Stimulated activated CD4-positive, alpha-beta T cell treated with anti-CD3 and anti-CD28 coated beads, Interleukin-4, amount 100 ng/mL, for 48 hours (primary cell): ENCODE measurements at regions not wholly inside any gene's neighbourhood (a gene's known extent, or its start where the extent isn't known, plus 50 kb on each side); places are given as distances from the start of the nearest gene placed in this dataset.

ENCODE experiments used
- DNase-seq, 2 donors: peaks; one replicate each; pipeline ENCODE4 v3.0.0-alpha.2; 2020; ENCODE audit warnings: low read depth in 2 of 2

DNA sequence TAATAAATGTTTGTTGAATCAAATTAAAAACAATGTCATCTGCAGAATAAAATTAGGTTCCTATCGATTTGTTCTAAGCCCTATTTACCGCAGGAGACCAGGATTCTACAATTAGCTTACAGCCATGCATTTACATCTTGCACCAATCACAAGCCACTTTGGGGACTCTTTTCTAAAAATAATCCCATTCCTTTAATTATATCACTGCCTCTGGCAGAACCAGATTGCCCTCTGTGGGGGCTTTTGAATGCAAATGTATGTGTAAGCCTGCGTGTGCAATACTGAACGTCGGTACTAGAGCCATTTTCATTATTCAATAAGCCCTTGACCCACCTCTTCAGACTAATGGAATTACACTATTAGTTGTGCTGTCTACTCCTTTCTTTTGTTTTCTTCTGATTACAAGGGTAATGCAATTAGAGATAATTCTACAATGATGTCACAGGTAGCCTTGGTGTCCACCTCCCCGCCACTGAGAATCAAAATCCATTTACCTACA lies 391.3 kb upstream of the XYLT1 start:
- DNase-seq: no peak

DNA sequence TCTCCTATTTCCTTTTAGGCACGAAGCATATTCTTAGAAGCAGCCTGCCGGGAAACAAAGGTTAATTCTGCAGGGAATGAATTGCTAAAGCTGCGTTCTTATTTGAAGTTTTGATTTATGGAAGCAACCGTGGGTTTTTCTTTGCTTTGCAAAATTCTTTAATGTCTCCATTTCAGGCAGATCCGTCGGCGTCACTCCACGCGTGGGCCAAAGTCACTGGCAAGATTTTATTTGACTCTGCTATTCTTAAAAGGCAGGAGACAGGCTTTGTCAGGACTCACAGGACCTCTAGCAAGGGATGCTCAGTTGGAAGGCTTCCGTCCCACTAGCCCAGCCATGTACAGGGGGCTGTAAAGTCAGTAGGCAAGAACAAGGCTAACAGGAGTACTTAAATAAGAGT lies 387.3 kb upstream of the XYLT1 start:
- DNase-seq: no peak

DNA sequence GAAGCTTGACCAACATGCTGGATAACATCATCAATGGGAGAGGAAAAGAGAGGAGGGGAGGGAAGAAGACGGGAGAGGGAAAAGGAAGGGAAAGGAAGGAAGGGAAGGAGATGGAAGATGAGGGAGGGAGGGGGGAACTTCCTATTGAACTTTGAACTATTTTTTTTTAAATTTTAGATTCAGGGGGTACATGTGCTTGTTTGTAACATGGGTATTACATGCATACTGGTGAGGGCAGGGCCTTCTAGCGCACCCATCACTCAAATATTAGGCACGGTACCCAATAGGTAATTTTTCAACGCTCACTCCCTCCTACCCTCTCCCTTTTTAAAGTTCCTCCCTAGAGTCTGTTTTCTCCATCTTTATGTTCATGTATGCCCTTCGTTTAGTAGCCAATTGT lies 383.2 kb upstream of the XYLT1 start:
- no peak for DNase-seq

DNA sequence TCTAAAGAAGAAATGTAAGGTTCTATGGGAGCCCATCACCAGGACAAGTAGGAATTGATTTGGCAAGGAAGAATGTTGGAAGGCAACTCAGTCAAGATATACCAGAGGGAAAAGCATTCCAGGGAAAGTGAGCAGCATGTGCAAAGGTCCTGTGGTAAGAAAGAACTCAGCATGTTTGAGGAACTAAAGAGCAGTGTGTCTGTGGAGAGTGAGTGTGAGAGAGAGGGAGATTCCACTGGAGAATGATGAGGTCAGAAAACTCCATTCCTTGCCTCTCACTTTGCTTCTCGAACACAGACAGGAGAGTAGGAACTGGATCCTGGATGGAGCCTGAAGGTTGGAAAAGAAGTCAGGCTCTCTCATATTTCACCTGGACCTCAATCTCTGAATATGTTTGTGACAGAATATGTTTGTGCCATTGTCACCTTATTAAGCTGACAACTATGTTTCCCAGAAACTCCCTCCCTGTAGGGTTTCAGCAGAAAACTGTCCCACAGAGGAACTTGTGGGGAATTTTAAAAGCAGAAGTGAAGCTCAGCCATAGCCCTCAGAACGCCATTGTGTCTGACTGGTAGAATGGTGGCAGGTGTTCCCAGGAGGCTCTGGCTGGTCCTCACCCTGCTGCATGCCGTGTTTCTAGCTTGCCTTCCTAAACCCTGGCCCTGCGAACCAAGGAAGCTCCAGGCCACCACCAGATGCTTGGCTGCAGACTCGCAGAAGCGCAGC lies 382.4 kb upstream of the XYLT1 start:
- DNase-seq: no peak

DNA sequence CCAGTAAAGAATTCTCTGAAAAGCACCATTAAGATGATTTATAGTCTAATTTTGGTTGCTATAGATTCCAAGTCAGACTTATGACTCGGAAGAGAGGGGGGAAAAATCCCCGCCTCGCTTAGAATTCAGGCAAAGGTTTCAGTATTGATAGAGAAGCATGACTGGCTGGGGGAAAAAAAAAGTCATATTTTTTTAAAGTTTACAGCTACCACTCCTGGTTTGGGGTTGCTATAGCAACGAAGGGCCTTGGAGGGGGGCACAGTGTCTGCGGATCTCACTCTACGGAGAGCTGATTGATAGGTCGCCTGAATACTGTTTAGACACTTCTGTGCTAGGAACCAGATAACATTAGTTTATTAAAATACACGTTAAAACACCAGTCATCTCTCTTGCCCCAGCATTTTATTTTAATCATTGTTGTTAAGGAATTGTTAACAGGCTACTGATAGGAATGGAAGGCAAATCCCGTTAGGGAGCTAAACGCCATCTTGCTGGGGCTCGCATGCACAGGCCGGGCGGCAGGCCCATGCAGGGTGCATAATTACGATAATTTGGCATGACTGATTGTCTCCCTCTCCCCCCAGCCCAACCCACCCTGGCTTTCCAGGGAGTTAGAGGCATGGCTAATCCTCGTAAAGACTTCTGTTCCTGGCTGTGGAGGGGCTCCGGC lies 380.0 kb upstream of the XYLT1 start:
- DNase-seq: no peak

DNA sequence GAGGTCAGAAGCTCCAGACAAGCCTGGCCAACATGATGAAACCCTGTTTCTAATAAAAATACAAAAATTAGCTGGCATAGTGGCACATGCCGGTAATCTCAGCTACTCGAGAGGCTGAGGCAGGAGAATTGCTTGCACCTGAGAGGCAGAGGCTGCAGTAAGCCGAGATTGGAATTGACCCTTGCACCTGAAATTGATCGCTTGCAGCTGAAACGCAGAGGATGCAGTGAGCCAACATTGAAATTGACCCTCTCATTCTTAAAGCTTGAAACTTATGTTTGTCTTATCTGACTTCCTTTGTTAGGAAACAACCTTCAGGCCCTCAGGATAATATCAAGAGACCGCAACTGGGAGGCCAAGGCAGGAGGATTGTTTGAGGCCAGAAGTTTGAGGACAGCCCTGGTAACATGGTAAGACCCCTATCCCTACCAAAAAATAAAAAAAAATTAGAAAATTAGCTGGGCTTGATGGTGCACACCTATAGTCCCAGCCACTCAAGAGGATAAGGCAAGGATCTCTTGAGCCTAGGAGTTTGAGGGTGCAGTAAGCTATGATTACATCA lies 376.6 kb upstream of the XYLT1 start:
- DNase-seq: no peak

DNA sequence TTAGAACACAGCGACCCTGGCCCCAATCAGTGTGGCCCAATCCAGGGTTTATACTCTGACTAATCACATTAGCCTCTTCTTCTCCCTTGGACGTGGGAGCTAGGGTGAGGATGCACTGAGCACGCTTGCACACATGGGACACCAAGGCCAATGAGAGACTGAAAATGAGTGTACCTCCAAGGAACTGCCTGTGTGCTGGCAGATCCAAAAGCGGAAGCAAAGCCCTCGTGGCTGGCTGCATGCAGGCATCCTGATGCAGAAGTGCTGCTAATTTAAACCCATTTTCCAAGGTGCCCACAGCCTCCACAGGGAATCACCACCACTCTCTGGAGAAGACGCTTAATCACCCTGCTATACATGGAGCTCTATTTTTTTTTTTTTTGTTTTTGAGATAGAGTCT lies 375.3 kb upstream of the XYLT1 start:
- no peak for DNase-seq

DNA sequence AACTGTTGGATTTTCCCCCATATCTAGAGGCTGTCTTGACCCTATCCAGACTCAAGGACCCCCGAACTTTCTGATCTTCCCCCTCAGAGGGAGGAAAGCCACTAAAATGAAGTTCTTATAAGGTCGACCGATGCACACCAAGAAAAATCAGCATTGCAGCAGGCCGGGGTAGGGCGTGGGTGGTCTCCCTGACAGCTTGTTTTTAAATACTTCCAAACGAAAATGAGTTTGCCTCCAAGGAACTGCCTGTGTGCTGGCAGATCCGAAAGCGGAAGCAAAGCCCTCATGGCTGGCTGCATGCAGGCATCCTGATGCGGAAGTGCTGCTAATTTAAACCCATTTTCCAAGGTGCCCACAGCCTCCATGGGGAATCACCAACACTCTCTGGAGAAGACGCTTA lies 374.3 kb upstream of the XYLT1 start:
- DNase-seq: no peak

DNA sequence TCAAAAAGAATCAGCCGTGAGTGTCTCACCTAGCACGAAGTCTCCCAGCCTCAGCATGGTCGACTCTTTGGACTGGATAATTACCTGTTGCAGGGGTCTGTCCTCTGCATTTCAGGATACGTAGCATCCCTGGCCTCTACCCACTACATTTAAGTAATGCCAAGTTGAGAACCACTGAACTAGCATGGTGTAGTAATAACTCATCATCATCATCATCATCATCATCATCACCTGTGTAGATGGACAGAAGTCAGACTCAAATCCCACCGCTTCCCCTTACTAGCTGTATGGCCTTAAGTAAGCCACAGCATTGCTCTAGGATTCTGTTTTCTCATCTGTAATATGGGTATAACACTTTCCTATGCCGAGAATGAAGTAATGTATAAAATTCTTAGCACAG lies 373.1 kb upstream of the XYLT1 start:
- DNase-seq: no peak

DNA sequence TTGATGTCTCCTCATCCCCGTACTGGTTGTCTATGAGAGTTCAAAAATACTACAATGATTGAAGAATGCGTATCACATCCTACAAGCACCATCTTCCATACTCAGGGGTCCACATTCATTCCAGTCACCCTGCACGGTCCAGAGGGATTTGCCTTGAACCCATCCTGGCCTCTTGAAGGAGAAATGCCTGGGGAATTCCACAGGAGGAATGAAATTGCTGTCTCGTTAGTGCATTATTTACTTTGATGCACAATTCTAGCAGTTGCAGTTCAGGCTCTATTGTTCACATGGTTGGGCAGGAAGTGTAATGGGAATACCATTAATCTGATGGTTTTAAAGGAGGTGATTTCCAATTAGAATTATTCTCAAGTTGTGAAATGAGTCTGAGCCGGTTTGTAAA lies 369.1 kb upstream of the XYLT1 start:
- no peak for DNase-seq

DNA sequence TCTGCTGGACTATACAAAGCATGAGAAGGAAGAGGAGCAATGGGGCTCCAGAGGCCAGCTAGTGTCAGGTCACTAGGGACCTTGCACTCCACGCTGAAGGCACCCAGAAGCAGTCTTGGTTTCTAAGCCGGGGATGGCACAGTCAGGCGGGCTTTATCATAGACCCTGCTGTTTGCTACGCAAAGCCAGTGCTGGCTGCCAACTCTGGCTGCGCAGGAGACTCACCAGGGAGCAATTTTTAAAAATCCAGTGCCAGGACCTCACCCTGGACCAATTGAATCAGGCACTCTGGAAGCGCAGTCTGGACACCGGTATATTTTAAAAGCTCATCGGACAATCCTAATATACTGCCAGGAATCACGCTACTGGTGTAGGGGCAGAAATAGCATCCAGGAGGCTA lies 368.5 kb upstream of the XYLT1 start:
- DNase-seq: no peak

DNA sequence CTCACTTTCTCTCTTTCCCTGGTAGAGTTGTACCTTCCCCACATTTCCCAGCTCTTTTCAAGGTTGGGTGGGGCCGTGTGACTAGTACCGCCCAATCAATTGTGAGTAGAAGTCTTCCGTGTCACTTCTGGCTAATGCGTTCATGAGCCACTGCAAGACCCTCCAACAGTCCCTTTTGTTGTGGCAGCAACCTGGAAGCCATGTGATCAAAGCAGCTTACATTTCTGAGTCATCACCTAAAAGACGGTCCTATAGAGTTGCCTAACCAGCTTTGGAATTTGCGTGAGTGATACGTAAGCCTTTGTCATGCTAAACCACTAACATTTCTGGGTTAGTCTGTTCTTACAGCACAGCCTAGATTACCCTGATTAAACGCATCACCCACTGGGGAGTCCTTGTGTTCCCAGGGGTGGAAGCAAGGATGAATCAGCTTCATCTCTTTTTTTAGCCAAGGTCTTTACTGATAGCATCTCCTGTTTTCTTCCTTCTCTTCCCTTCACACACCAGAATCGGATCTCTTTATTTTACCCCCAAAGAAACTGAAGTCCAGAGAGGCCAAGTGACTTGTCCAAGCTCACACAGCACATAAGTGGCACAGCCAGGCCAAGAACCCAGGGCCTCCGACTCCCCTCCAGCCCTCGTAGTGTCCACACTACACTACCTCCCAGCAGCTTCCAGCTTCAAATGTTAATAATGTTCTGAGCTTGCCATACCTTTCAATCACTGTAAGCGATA lies 366.3 kb upstream of the XYLT1 start:
- no peak for DNase-seq

DNA sequence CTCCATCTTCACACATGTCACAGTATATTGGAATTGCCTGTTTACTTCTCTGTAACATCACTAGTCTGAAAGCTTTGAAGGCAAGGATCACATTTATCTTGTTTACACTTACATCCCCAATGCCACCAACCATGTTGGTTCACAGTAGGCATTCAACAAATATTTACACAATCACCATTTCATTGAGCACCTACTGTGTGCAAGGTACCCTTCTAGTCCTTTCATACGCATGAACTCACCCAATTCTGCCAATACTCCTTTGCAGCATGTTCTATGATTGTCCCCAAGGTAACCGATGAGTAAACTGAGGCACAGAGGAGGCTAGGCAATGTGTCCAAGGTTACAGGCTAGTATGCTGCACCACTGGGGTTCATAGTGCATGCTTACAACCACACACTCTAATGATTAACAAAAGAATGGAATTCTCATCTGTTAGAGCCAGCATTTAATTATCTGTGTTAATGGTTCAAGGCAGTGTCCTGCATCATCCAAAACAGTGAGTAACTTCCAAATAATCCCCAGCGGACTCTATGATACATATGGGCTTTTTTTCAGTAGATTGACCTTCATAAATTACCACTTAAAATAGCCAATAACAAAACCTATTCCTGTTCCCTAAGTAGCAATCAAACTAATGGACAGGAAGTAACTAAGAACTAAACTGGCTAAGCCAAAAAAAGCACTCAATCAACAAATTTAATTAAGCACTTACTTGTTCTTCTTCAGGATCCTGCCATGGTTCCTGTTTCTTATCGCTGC lies 364.5 kb upstream of the XYLT1 start:
- no peak for DNase-seq

DNA sequence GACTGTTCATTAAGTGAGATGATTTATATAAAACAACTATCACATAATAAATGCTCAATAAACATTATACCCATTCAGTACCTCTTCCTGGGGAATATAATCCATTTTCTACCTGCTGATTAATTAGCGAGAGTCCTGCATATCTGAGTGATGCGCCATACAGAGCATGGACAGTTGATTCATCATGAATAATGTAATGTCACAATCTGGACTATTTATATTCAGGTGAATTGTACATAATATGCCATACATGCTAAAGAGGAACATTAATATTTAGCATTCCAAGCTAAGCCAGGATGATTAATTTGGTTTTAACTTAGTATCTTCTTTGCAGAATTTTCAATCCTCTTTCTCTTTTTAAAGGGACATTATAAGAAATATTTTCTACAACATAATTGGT lies 362.0 kb upstream of the XYLT1 start:
- no peak for DNase-seq

DNA sequence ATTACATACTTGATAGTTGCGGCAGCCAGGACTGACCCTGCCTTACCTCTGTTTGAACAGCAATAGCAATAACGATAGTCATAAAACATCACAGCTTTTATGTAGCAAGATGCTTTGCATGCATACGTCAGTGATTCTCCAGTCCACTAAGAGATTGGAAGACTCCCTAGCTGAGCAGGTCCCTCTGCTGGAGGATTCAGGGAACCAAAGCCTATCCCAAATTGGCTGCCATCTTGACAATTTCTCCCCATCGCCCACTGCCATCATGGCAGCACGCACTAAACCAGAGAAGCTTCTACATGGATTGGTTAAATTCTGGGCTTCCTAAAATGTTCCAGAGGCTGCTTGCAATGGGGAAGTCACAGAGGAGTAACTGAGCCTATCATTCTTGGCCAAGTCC lies 360.6 kb upstream of the XYLT1 start:
- no peak for DNase-seq

DNA sequence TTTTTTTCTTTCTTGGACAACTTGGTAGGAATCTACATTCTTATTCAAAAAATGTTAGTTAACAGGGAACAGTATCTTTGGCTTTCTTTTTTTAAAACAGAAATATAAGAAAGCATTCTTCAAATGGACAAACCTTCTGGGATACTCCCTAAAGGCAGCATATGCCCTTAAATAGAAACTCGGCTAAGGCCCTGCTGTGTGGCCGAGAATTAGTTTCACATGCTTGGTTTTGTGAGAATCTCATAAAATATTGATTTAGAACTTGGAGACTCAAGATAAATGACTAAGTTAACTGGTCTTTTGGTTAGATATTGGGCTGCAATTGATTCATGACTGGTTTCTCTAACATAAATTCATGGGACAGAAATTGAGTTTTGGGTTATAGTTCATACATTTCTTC lies 359.9 kb upstream of the XYLT1 start:
- no peak for DNase-seq

DNA sequence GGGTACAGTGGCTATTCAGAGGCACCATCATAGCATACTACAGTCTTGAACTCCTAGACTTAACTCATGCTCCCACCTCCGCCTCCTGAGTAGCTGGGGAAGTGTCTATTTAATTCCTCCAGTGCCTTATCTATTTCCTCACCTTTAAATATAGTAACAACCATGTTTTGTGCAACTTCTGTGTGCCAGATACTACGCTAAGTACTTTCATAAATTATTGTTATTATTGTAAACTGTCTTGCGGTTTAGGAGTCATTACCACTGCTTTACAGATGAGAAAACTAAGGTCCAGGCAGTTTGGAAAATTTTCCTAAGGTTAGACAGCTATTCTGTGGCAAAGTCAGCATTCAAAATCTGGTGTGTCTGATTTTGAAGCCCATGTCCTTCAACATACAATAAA lies 359.1 kb upstream of the XYLT1 start:
- no peak for DNase-seq

DNA sequence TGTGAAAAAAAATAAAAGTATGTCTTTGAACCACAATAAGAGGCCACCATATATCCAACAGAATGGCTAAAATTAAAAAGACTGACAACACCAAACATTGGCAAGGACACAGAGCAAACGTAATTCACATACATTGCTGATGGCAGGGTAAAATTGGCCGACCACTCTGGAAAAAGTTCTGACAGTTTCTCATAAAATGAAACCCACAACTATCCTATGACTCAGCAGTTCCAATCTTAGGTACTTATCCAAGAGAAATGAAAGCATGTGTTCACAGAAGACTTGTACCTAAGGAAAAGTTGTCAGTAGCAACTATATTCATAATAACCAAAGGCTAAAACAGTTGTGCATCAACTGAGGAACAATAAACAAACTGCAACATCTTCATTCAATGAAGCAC lies 357.3 kb upstream of the XYLT1 start:
- no peak for DNase-seq

DNA sequence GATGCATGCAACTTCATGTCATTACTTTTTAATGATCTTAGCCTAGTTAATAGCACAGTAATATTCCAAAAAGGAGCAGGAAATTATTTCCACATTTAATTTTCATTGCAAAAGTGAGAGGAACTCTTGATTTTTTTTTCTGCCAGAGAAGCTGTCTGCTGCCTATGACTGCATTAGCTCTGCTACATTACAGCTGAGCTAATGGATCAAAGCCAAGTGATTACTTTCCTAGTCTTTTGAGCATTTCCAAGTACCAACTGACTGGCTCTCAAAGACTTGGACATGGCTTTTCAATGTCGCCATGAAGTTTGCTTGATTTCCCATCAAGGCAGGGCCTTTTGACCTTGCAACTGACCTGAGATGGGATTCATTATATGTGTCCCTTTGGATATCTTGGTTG lies 356.6 kb upstream of the XYLT1 start:
- DNase-seq: no peak

DNA sequence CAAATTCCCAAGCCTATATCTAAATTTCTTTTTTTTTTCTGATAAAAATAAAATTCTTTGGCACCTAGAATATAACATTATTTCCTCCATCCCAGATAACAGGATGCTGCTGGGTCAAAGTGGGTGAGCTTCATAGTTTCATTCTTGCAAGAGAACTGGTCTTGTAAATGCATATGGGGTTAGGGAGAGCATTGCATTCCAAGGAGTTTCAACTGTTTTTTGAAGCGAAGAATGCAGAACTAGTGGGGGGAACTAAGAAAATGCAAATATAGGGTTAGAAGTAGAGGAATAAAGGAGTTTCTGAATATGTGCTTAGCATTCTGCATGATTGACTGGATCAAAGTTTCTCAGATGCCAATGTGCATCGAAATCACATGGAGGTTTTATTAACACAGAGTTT lies 347.2 kb upstream of the XYLT1 start:
- DNase-seq: no peak

DNA sequence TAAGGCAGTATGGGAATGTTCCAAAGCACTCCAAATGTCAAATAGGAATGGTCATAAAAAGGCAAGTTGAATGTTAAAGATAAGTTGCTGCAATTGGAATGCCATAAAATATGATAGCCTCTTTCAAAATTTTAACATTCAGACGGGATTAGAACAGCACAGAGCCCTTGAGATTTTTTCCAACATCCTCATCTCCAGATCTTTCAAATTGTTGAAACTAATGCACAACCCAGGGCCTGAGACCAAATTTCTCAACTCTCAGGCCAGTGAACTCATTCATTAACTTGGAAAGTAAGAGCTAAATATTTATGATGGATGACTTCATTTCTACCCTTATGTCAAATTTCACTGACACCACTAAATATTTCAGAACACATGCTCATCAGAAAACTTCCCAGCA lies 346.5 kb upstream of the XYLT1 start:
- DNase-seq: no peak

DNA sequence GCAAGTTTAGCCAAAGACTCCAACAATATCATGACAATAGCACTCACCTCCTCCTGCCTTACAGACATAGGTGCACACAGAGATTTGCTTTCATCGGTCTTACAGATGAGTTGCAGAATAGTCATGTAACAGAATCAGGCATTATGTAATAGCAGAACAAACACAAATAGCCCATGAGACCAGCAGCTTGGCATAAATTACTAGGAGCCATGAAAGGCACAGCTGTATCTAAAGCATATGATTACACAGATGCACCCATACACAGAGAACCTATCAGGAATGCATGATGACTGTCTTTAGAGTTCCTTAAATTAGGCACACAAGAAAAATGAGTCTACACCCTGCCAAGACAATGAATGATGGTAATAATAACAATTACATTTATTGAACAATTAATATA lies 342.0 kb upstream of the XYLT1 start:
- DNase-seq: no peak
